IPS DF 19.7 (cell line): ENCODE measurements at regions not wholly inside any gene's neighbourhood (a gene's known extent, or its start where the extent isn't known, plus 50 kb on each side); places are given as distances from the start of the nearest gene placed in this dataset.

Experiments used
- DNase-seq: peaks from one replicate; pipeline ENCODE4 v3.0.0-alpha.2; 2013; ENCODE audit warnings: low read depth, low spot score

DNA sequence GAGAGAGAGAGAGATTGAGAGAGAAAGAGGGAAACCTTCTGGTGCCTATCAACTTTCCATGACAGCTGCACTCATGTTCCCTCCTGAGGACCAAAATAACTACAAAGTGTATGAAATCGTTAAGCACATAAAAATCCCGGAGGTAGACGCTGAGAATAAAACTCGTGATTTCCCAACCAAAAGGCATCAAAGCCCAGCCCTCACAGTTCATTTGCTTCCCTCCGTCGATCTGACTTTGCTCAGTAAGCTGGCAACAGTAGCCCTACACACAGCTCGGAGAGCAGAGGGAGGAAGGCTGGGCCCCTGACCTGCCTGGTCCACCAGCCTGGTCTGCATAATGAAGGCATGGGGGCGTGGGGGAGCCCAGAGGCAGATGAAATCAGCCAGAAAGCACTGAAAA is 273.9 kb upstream of the ZFHX3 start:
- DNase-seq: no peak

DNA sequence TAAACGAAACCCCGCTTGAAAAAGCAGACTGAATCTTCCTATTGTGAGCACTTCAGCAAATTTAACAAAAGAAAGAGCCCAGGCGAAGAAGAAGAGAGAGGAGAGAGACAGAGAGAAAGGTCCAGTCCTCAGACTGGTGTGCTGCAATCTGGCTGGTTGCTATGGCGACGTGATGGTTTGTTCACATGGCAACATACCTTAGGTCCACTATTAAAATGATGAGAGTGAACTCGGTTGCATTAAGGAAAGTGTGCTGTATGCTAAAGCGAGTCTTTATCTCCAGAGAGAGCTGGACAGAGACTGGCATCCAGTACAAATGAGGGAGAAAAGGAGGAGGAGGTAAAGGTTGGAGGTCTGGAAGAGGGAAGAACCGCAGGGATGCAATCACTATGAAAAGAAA is 271.8 kb upstream of the ZFHX3 start:
- no peak for DNase-seq

DNA sequence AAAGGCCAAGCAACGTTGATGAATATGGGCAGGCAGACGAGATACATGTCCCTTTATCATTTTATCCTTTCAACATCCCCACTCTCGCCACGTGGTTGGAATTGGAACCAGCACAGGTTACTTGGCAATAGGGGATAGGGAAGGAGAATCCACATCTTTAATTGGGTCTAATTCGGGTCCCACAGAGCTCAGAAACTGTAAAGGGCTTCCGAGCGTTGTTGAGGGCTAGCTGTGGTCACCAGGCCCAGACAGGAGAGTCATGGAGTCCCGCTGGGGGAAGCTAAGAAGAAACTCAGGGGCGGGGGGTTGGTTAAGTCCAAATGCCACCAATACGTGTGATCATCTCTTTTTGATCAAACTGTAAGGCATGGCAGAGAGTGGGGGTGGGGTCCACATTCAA is 271.3 kb upstream of the ZFHX3 start:
- DNase-seq: no peak

DNA sequence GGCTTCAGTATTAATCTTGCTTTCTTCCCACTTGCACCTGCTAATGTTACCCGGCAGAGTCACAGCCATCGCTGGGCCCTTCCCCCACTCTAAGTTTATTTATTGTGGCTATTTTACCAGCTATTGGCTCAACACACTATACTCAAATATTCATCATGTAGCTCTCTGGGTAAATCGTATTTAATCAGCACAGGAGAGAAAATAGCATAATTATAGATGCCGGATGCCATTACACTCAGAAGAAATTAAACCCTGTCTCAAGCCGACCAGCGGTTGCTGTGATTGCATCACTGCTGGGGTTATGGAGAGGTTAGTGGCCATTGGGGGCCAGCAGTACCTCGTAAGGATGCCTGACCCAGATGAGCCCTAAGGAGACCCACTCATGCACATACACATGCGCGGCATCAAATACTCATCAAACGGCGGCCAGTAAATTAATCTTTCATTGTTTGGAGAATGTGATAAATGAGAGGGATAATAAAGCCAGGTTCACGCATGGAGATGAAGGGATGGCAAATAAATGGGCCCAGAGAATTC is 269.5 kb upstream of the ZFHX3 start:
- no peak for DNase-seq

GRCh38 chr16:73315645-73316044 is 267.7 kb upstream of the ZFHX3 start:
- no peak for DNase-seq

DNA sequence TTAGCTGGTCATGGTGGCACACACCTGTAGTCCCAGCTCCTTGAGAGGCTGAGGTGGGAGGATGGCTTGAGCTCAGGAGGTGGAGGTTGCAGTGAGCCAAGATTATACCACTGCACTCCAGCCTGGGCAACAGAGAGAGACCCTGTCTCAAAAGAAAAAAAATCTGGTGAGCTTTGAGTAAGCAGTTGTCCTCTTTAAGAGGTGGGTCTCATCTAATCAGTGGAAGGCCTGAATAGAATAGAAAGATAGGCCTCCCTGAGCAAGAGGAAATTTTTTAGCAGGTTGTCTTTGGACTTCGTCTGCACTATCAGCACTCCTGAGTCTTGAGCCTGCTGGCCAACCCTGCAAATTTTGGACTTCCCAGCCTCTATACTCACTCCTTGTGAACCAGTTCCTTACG is 266.0 kb upstream of the ZFHX3 start:
- no peak for DNase-seq

- DNase-seq: no peak
Observed at GRCh38 chr16:73311857-73312723, 264.2 kb upstream of the ZFHX3 start.

GRCh38 chr16:73308771-73309170 is 260.8 kb upstream of the ZFHX3 start:
- DNase-seq: no peak

GRCh38 chr16:73306901-73307413 is 259.0 kb upstream of the ZFHX3 start:
- DNase-seq: no peak

DNA sequence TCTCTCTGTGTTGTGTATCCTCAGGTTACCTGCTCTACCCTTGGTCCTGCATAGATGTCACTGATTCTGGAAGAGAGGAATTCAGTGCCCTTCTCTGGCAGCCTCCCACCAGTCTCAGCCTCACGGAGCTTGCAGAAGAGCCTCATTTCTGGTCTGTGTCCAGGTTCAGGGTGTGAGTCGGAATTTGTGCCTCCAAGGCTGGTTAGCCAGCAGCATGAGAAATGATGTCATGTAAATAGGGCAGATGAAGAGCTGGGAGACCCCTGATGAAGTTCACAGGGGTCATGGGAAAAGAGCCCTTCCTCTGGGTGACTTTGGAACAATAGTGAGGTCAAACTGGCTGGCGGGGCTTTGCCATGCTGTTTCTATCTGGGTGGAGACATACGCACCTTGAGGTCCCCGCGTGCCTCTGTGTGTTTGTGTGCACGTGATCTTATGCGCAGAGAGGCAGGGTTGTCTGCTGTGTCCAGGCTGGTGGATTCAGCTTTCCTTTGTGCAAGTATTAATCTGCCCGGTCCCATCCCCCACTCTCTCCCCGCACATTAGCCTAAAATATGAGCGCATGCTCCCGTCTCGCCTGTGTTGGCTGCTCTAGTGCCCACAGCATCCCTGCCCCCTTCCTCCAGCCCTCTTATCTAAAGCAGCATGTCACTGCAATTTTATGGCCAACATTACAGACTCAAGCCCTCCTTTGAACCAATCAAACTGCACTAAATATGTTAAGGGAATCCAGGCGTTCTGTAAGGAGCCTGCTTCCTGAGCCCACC is 256.3 kb upstream of the ZFHX3 start:
- no peak for DNase-seq

DNA sequence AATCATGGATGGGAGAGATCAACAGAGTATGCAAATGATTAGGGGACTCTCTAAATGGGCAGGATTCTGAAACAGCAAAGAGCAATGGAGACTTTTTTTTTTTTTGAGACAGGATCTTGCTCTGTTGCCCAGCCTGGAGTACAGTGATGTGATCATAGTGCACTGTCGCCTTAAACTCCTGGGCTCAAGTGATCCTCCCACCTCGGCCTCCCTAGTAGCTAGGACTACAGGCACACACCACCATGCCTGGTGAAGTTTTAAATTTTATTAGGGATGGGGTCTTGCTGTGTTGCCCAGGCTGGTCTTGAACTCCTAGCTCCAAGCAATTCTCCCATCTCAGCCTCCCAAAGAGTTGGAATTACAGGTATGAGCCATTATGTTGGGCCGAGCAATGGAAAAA is 255.0 kb upstream of the ZFHX3 start:
- DNase-seq: no peak

GRCh38 chr16:73301984-73302383 is 254.1 kb upstream of the ZFHX3 start:
- DNase-seq: no peak

DNA sequence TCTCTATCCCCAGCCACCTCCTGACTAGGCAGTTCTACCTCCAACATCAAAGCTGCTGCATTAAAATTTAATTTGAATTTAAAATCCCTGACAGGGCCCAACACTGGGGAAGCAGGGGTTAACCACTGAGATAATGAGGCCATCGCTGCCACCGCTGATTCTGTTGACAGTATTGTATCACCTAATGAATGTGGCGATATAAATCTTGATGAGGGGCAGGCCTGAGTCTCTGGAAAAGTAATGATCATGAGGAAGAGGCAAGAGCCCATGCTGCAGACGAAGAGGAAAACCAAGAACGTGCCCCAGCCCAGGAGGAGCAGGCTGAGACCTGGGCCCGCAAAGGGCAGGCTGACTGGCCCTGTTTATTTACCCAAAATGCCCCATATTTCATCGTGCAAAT is 251.4 kb upstream of the ZFHX3 start:
- no peak for DNase-seq

DNA sequence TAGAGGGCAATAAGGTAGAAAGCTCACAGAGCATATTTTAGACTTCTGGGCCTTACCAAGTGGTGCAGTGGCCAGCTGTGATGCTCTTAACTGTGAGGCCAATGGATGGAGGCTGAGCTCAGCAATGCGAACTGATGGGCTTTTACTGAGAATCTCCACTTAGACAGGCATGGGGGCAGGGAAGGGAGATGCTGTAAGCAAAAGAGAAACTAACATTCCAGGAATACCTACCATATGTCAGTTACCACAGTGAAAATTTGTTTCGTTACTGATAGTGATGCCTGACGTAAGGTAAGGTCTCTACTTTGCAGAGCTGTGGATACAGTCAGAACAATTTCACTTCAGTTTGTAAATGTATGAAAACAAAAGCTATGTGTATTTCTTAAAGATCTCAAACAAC is 250.6 kb upstream of the ZFHX3 start:
- DNase-seq: peak; percentile 20

DNA sequence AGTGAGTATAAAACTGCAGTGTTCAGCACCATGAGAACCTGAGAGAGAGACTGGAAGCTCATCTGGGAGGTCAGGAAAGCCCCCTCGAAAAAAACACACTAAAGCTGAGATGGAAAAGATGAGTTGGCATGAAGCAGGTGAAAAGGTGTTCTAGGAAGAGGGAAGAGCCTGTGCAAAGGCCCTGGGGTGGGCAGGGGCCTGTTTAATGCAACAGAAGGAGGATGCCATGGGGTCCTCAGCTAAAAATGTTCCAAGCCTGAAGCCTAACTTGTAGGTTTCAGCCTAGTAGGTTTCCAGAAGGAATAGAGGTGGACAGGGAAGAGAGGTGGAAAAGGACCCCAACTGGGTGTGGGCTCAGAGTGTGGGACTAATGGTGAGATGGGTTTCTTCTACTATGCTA is 242.3 kb upstream of the ZFHX3 start:
- DNase-seq: no peak

DNA sequence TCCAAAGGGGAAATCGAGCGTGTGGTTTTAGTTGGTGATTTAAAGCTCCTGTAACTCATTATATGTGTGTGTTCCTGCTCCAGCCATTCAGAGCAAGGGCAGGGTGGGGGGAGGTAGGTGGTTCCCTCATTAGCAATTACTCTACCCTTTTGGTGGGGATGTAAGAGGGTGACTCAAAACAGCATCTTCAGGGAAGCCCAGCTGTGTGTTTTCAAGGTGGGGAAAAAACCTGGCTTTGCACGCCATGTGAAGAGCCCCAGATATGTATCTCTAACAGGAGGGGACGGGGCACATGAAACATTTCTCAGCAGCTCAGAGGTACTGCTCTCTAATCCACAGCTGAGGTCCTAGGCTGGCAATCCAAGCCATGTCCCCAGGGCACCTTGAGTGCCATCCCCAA is 241.3 kb upstream of the ZFHX3 start:
- no peak for DNase-seq

DNA sequence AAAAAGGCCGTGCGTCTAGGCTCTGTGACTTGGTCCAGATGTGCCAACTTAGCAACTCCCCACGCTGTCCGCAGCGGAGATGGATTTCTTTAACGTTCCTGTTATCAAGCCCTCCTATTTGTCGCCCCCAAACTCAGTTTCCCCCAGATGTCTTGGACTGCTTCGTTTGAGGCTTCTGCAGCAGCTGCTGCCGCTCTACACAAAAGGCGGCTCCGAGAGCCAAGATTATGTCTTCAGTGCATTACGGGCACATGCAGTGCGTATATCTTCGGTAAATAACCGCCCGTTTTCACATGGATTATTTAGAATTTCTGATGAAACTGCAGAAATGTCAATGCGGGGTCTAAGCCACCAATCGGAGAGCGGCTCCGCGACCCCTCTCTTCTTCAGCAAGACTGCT is 240.6 kb upstream of the ZFHX3 start:
- DNase-seq: no peak

GRCh38 chr16:73287859-73288405 is 240.0 kb upstream of the ZFHX3 start:
- no peak for DNase-seq

GRCh38 chr16:73286346-73287267 is 238.7 kb upstream of the ZFHX3 start:
- DNase-seq: no peak

GRCh38 chr16:73285436-73286201 is 237.7 kb upstream of the ZFHX3 start:
- no peak for DNase-seq
